ENCODE measurements at regions not wholly inside any gene's neighbourhood (a gene's known extent, or its start where the extent isn't known, plus 50 kb on each side); places are given as distances from the start of the nearest gene placed in this dataset.

GRCh38 chr5:99928490-99928889, 606.7 kb upstream of the FAM174A start:
- TF ChIP-seq, protein P1, sequence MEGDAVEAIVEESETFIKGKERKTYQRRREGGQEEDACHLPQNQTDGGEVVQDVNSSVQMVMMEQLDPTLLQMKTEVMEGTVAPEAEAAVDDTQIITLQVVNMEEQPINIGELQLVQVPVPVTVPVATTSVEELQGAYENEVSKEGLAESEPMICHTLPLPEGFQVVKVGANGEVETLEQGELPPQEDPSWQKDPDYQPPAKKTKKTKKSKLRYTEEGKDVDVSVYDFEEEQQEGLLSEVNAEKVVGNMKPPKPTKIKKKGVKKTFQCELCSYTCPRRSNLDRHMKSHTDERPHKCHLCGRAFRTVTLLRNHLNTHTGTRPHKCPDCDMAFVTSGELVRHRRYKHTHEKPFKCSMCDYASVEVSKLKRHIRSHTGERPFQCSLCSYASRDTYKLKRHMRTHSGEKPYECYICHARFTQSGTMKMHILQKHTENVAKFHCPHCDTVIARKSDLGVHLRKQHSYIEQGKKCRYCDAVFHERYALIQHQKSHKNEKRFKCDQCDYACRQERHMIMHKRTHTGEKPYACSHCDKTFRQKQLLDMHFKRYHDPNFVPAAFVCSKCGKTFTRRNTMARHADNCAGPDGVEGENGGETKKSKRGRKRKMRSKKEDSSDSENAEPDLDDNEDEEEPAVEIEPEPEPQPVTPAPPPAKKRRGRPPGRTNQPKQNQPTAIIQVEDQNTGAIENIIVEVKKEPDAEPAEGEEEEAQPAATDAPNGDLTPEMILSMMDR (IDR thresholded peaks at IDR 0.05; ENCODE audit: extremely low read depth, missing control alignments): no peak
- no peak for DNase-seq (ENCODE audit: low spot score)

GRCh38 chr5:99926463-99926862, 608.7 kb upstream of the FAM174A start:
- no peak for DNase-seq (ENCODE audit: low spot score)
- TF ChIP-seq, protein P1 (IDR thresholded peaks at IDR 0.05; ENCODE audit: extremely low read depth, missing control alignments): no peak

DNA sequence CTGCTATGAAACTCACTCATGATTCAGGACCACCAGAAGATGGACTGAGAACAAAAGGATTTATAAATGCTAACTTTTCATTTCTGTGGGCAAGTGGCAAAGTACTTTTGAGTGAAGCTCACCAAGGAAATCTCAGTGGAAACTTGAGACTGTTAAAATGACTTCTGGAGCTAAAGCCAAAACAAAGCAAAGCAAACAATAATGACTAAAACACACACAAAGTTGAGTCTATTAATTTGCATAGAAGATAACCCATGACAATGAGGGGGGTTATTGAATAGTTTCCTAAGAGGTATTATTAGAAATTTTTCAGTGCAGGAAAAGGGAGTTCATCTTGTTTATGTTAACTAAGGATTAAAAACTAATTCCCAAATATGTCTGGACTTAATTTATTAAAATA, 612.8 kb upstream of the FAM174A start:
- DNase-seq (ENCODE audit: low spot score): no peak

DNA sequence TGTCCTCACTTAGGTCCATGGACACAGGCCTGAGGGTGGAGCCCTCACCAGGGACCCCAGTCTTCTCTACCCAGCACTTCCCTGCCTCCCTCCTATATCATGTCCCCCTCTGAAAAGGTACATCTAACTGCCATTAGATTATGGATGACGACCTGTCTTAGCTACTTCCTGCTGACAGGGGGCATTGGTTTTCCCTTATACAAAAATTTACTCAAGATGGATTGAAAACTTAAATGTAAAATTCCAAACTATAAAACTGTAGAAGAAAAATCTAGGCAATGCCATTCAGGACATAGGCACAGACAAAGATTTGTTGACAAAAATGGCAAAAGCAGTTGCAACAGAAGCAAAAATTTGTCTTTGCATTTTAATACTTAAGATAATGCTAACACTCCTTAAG, 623.2 kb upstream of the FAM174A start:
- no peak for DNase-seq (ENCODE audit: low spot score)
- TF ChIP-seq, protein P1 (IDR thresholded peaks at IDR 0.05; ENCODE audit: extremely low read depth, missing control alignments): no peak

More for the DNA sequence above, 612.8 kb upstream of the FAM174A start:
- TF ChIP-seq, protein P1 (IDR thresholded peaks at IDR 0.05; ENCODE audit: extremely low read depth, missing control alignments): no peak

- DNase-seq (ENCODE audit: low spot score): no peak
- TF ChIP-seq, protein P1 (IDR thresholded peaks at IDR 0.05; ENCODE audit: extremely low read depth, missing control alignments): no peak
Observed at GRCh38 chr5:99906776-99907175, 628.4 kb upstream of the FAM174A start.

- DNase-seq (ENCODE audit: low spot score): no peak
- TF ChIP-seq, protein P1 (IDR thresholded peaks at IDR 0.05; ENCODE audit: extremely low read depth, missing control alignments): no peak
Observed at GRCh38 chr5:99901972-99902371, 633.2 kb upstream of the FAM174A start.

GRCh38 chr5:99900302-99900852, 634.8 kb upstream of the FAM174A start:
- TF ChIP-seq, protein P1 (IDR thresholded peaks at IDR 0.05; ENCODE audit: extremely low read depth, missing control alignments): no peak
- no peak for DNase-seq (ENCODE audit: low spot score)

All from GM20000 (cell line).